GM18511 (cell line): ENCODE measurements at regions not wholly inside any gene's neighbourhood (a gene's known extent, or its start where the extent isn't known, plus 50 kb on each side); places are given as distances from the start of the nearest gene placed in this dataset.

Source experiments
- ATAC-seq: cut with Tn5 transposase; IDR thresholded peaks from one replicate; pipeline ENCODE4 v1.9.1; 2021; ENCODE audit warnings: mild to moderate bottlenecking, moderate library complexity; ENCODE audit not compliant: unreplicated experiment

GRCh38 chr7:33700001-33700899, 205.1 kb upstream of the BMPER start:
- ATAC-seq: no peak

GRCh38 chr7:33701189-33701740, 204.1 kb upstream of the BMPER start:
- no peak for ATAC-seq

GRCh38 chr7:33701927-33702326, 203.4 kb upstream of the BMPER start:
- ATAC-seq: no peak

GRCh38 chr7:33702514-33703054, 202.8 kb upstream of the BMPER start:
- ATAC-seq: no peak

GRCh38 chr7:33705333-33705833, 200.0 kb upstream of the BMPER start:
- no peak for ATAC-seq

- ATAC-seq: no peak
Measured at GRCh38 chr7:33706186-33706585, 199.2 kb upstream of the BMPER start.

- no peak for ATAC-seq
Measured at GRCh38 chr7:33706771-33707200, 198.6 kb upstream of the BMPER start.

- ATAC-seq: no peak
Measured at GRCh38 chr7:33707427-33707826, 197.9 kb upstream of the BMPER start.

- no peak for ATAC-seq
Measured at GRCh38 chr7:33710608-33711007, 194.7 kb upstream of the BMPER start.

- ATAC-seq: no peak
Measured at GRCh38 chr7:33711231-33712019, 193.9 kb upstream of the BMPER start.

- no peak for ATAC-seq
Measured at GRCh38 chr7:33712020-33712414, 193.3 kb upstream of the BMPER start.

GRCh38 chr7:33714208-33714607, 191.1 kb upstream of the BMPER start:
- ATAC-seq: no peak

GRCh38 chr7:33716581-33717477, 188.5 kb upstream of the BMPER start:
- no peak for ATAC-seq

GRCh38 chr7:33719059-33719581, 186.2 kb upstream of the BMPER start:
- no peak for ATAC-seq

- no peak for ATAC-seq
Measured at GRCh38 chr7:33720139-33720538, 185.2 kb upstream of the BMPER start.

- no peak for ATAC-seq
Measured at GRCh38 chr7:33720870-33721269, 184.5 kb upstream of the BMPER start.

GRCh38 chr7:33721895-33722294, 183.4 kb upstream of the BMPER start:
- no peak for ATAC-seq

- ATAC-seq: no peak
Measured at GRCh38 chr7:33722383-33723101, 182.8 kb upstream of the BMPER start.

- no peak for ATAC-seq
Measured at GRCh38 chr7:33724201-33724600, 181.1 kb upstream of the BMPER start.
